PC-9 (cell line): ENCODE measurements at regions not wholly inside any gene's neighbourhood (a gene's known extent, or its start where the extent isn't known, plus 50 kb on each side); places are given as distances from the start of the nearest gene placed in this dataset.

Source experiments
- BruUV-seq: library from RNA; stranded (reverse); fragments of 400-500 nt; replicated peaks from 2 replicates; lab custom pipeline; 2021; lab: Mats Ljungman, UMichigan
- CTCF ChIA-PET: fragments of 300-600 bp; sonication (Branson Sonifier 250); formaldehyde crosslinking; loops from one replicate; lab custom pipeline; 2022; ENCODE audit warnings: antibody characterized with exemption; lab: Charles Lee
- POLR2A ChIA-PET: fragments of 300-600 bp; sonication (Branson Sonifier 250); formaldehyde crosslinking; loops from one replicate; lab custom pipeline; 2022; ENCODE audit warnings: antibody characterized with exemption; ENCODE audit not compliant: unreplicated experiment; lab: Charles Lee
- DNase-seq, 2 experiments: peaks; one replicate each; pipeline versions ENCODE4 v3.0.0 to v3.0.0-alpha.2; 2015 to 2022; ENCODE audit warnings: mixed read lengths in 1 of 2
- H2AFZ ChIP-seq: fragments of 200-600 bp; sonication (generic); 2 replicates; pipeline ENCODE4 v1.8.1; 2017; ENCODE audit warnings: antibody characterized with exemption
- H3F3A ChIP-seq: fragments of 200-600 bp; sonication (generic); 2 replicates; pipeline ENCODE4 v1.8.1; 2017; ENCODE audit warnings: antibody characterized with exemption, mild to moderate bottlenecking, low read depth; ENCODE audit not compliant: insufficient read depth
- H3K27ac ChIP-seq: fragments of 200-600 bp; sonication (generic); 2 replicates; pipeline ENCODE4 v1.6.1; 2016; ENCODE audit warnings: mixed run types
- H3K27me3 ChIP-seq: fragments of 200-600 bp; sonication (generic); 2 replicates; pipeline ENCODE4 v1.6.1; 2016; ENCODE audit warnings: low read depth, mixed run types; ENCODE audit not compliant: insufficient read depth
- H3K36me3 ChIP-seq: fragments of 200-600 bp; sonication (generic); 2 replicates; pipeline ENCODE4 v1.6.1; 2016; ENCODE audit warnings: low read depth, mixed run types
- H3K4me1 ChIP-seq: fragments of 200-600 bp; sonication (generic); replicated peaks from 2 replicates; pipeline ENCODE4 v1.6.1; 2016; ENCODE audit warnings: mixed run types; ENCODE audit not compliant: insufficient read depth
- H3K4me2 ChIP-seq: fragments of 200-600 bp; sonication (generic); 2 replicates; pipeline ENCODE4 v1.6.1; 2017; ENCODE audit warnings: mixed run types
- H3K4me3 ChIP-seq: fragments of 200-600 bp; sonication (generic); 2 replicates; pipeline ENCODE4 v1.6.1; 2016; ENCODE audit warnings: mixed run types
- H3K79me2 ChIP-seq: fragments of 200-600 bp; sonication (generic); 2 replicates; pipeline ENCODE4 v1.6.1; 2017; ENCODE audit warnings: low read depth, mixed run types
- H3K9me2 ChIP-seq: fragments of 200-600 bp; sonication (generic); 2 replicates; pipeline ENCODE4 v1.8.1; 2017; ENCODE audit warnings: mild to moderate bottlenecking; ENCODE audit not compliant: insufficient read depth
- H3K9me3 ChIP-seq: fragments of 200-600 bp; sonication (generic); 2 replicates; pipeline ENCODE4 v1.8.1; 2016; ENCODE audit warnings: low read depth; ENCODE audit not compliant: insufficient read depth
- H4K20me1 ChIP-seq: fragments of 200-600 bp; sonication (generic); 2 replicates; pipeline ENCODE4 v1.8.1; 2017; ENCODE audit not compliant: insufficient read depth
- CTCF ChIP-seq: fragments of 200-600 bp; sonication (generic); conservative IDR thresholded peaks from 2 replicates; pipeline ENCODE4 v1.6.1; 2017; ENCODE audit warnings: mixed run types, antibody characterized with exemption, mild to moderate bottlenecking, moderate library complexity
- EZH2 ChIP-seq: fragments of 200-600 bp; sonication (generic); IDR thresholded peaks from 2 replicates; pipeline ENCODE4 v1.8.0; 2017; ENCODE audit warnings: antibody characterized with exemption, low read depth
- intact Hi-C: fragments of 100-400 bp; cut with micrococcal nuclease; formaldehyde crosslinking; loops from one replicate; pipeline ENCODE4 v1.10.0; 2022; ENCODE audit not compliant: unreplicated experiment

GRCh38 chr1:79738101-79738500, 731.6 kb upstream of the ADGRL4 start:
- no peaks in the 10 kb centered on the region for H3F3A ChIP-seq
- H2AFZ ChIP-seq: no peak overlapping the region
- DNase-seq: no peak
- no peak overlapping the region for H3K4me3 ChIP-seq
- H4K20me1 ChIP-seq: no peaks in the 10 kb centered on the region
- no TSS peak for BruUV-seq
- no peak for TF ChIP-seq EZH2
- no peak for TF ChIP-seq CTCF
- H3K4me1 ChIP-seq: no peaks in the 10 kb centered on the region
- H3K9me3 ChIP-seq: no peaks in the 10 kb centered on the region
- ChIA-PET CTCF (no interaction called here), POLR2A (no interaction called here)
- intact Hi-C loops: no loop called here
- H3K79me2 ChIP-seq: no peaks in the 10 kb centered on the region
- H3K27ac ChIP-seq: no peak overlapping the region
- H3K4me2 ChIP-seq: no peak overlapping the region
- no peaks in the 10 kb centered on the region for H3K9me2 ChIP-seq
- no peaks in the 10 kb centered on the region for H3K36me3 ChIP-seq
- H3K27me3 ChIP-seq: no peaks in the 10 kb centered on the region

GRCh38 chr1:79737193-79737592, 730.7 kb upstream of the ADGRL4 start:
- Histone ChIP-seq H2AFZ (no peak overlapping the region), H3K4me2 (no peak overlapping the region), H4K20me1 (no peaks in the 10 kb centered on the region), H3F3A (no peaks in the 10 kb centered on the region), H3K79me2 (no peaks in the 10 kb centered on the region), H3K27ac (no peak overlapping the region), H3K27me3 (no peaks in the 10 kb centered on the region), H3K9me2 (no peaks in the 10 kb centered on the region), H3K4me1 (no peaks in the 10 kb centered on the region), H3K36me3 (no peaks in the 10 kb centered on the region), H3K9me3 (no peaks in the 10 kb centered on the region), H3K4me3 (no peak overlapping the region)
- POLR2A ChIA-PET: no interaction called here
- intact Hi-C loops: no loop called here
- TF ChIP-seq EZH2: no peak
- TF ChIP-seq CTCF: no peak
- CTCF ChIA-PET: no interaction called here
- no TSS peak for BruUV-seq
- DNase-seq: no peak

GRCh38 chr1:79732950-79733349, 726.4 kb upstream of the ADGRL4 start:
- no TSS peak for BruUV-seq
- Histone ChIP-seq H3K4me3 (no peak overlapping the region), H3F3A (no peaks in the 10 kb centered on the region), H3K9me3 (no peaks in the 10 kb centered on the region), H3K4me2 (no peak overlapping the region), H3K79me2 (no peaks in the 10 kb centered on the region), H3K4me1 (no peaks in the 10 kb centered on the region), H4K20me1 (no peaks in the 10 kb centered on the region), H2AFZ (no peak overlapping the region), H3K36me3 (no peaks in the 10 kb centered on the region), H3K27me3 (no peaks in the 10 kb centered on the region), H3K27ac (no peak overlapping the region), H3K9me2 (no peaks in the 10 kb centered on the region; the same call in 1 of the 2 replicates)
- no peak for DNase-seq
- ChIA-PET POLR2A (no interaction called here), CTCF (no interaction called here)
- TF ChIP-seq CTCF (no peak), EZH2 (no peak)
- intact Hi-C loops: no loop called here
